ENCODE measurements at regions not wholly inside any gene's neighbourhood (a gene's known extent, or its start where the extent isn't known, plus 50 kb on each side); places are given as distances from the start of the nearest gene placed in this dataset.
"Not testable (repeated sequence)": the region's sequence is repeated elsewhere in the genome, so short reads cannot be mapped to it uniquely, and the experiment has no call there.

- DNase-seq (ENCODE audit: low spot score in 2 of 2, unreplicated experiment in 2 of 2): no peak
- TF ChIP-seq CTCF (IDR thresholded peaks at IDR 0.05; ENCODE audit: unreplicated experiment): no peak
- peaks cover 11% of the 10 kb centered on the region for H3K9me3 Mint-ChIP-seq
- H3K36me3 Mint-ChIP-seq: no peaks in the 10 kb centered on the region
- H3K4me1 Mint-ChIP-seq: no peaks in the 10 kb centered on the region
- H3K4me3 Mint-ChIP-seq: no peak overlapping the region
- no peaks in the 10 kb centered on the region for H3K27me3 Mint-ChIP-seq (ENCODE audit: low read depth)
- no peak overlapping the region for H3K27ac Mint-ChIP-seq
These were observed 202.2 kb downstream of the TRIML1 start for GRCh38 chr4:188341428-188341827.

GRCh38 chr4:188346171-188346809 is 207.0 kb downstream of the TRIML1 start:
- Mint-ChIP-seq H3K4me1 (no peaks in the 10 kb centered on the region), H3K27ac (no peak overlapping the region), H3K9me3 (peaks cover 11% of the 10 kb centered on the region), H3K36me3 (no peaks in the 10 kb centered on the region), H3K4me3 (no peak overlapping the region), H3K27me3 (ENCODE audit: low read depth) (no peaks in the 10 kb centered on the region)
- DNase-seq (ENCODE audit: low spot score in 2 of 2, unreplicated experiment in 2 of 2): no peak
- TF ChIP-seq CTCF (IDR thresholded peaks at IDR 0.05; ENCODE audit: unreplicated experiment): no peak

GRCh38 chr4:188347339-188347738 is 208.1 kb downstream of the TRIML1 start:
- H3K27me3 Mint-ChIP-seq (ENCODE audit: low read depth): no peaks in the 10 kb centered on the region
- no peak overlapping the region for H3K4me3 Mint-ChIP-seq
- no peaks in the 10 kb centered on the region for H3K36me3 Mint-ChIP-seq
- DNase-seq (ENCODE audit: low spot score in 2 of 2, unreplicated experiment in 2 of 2): no peak
- no peaks in the 10 kb centered on the region for H3K4me1 Mint-ChIP-seq
- H3K9me3 Mint-ChIP-seq: peaks cover 17% of the 10 kb centered on the region
- TF ChIP-seq CTCF (IDR thresholded peaks at IDR 0.05; ENCODE audit: unreplicated experiment): no peak
- H3K27ac Mint-ChIP-seq: no peak overlapping the region

- H3K36me3 Mint-ChIP-seq; DNase-seq (ENCODE audit: low spot score in 2 of 2, unreplicated experiment in 2 of 2); H3K4me1 Mint-ChIP-seq; H3K27ac Mint-ChIP-seq; H3K27me3 Mint-ChIP-seq (ENCODE audit: low read depth); H3K4me3 Mint-ChIP-seq: not testable (repeated sequence)
- H3K9me3 Mint-ChIP-seq: peaks cover 24% of the 10 kb centered on the region
These were observed 210.3 kb downstream of the TRIML1 start for GRCh38 chr4:188349569-188349968.

- Mint-ChIP-seq H3K9me3 (peaks cover 19% of the 10 kb centered on the region), H3K36me3 (peaks cover 4% of the 10 kb centered on the region), H3K27me3 (ENCODE audit: low read depth) (no peaks in the 10 kb centered on the region), H3K27ac (no peak overlapping the region), H3K4me1 (no peaks in the 10 kb centered on the region), H3K4me3 (no peak overlapping the region)
- no peak for TF ChIP-seq CTCF (IDR thresholded peaks at IDR 0.05; ENCODE audit: unreplicated experiment)
- no peak for DNase-seq (ENCODE audit: low spot score in 2 of 2, unreplicated experiment in 2 of 2)
These were observed 224.0 kb downstream of the TRIML1 start for GRCh38 chr4:188363196-188363595.

- no peak for TF ChIP-seq CTCF (IDR thresholded peaks at IDR 0.05; ENCODE audit: unreplicated experiment)
- H3K27me3 Mint-ChIP-seq (ENCODE audit: low read depth): no peaks in the 10 kb centered on the region
- H3K9me3 Mint-ChIP-seq: peaks cover 12% of the 10 kb centered on the region
- peaks cover 11% of the 10 kb centered on the region for H3K4me1 Mint-ChIP-seq
- no peaks in the 10 kb centered on the region for H3K36me3 Mint-ChIP-seq
- H3K27ac Mint-ChIP-seq: no peak overlapping the region
- no peak overlapping the region for H3K4me3 Mint-ChIP-seq
- no peak for DNase-seq (ENCODE audit: low spot score in 2 of 2, unreplicated experiment in 2 of 2)
These were observed 231.5 kb downstream of the TRIML1 start for GRCh38 chr4:188370777-188371176.
